HG02943 (cell line): ENCODE measurements at regions not wholly inside any gene's neighbourhood (a gene's known extent, or its start where the extent isn't known, plus 50 kb on each side); places are given as distances from the start of the nearest gene placed in this dataset.

Experiments
- ATAC-seq: cut with Tn5 transposase; IDR thresholded peaks from one replicate; pipeline ENCODE4 v1.9.1; 2021; ENCODE audit warnings: mild to moderate bottlenecking, low read depth, moderate library complexity; ENCODE audit not compliant: unreplicated experiment

- no peak for ATAC-seq
These were observed 587.7 kb upstream of the ADGRL4 start for GRCh38 chr1:79594121-79594698.

GRCh38 chr1:79592707-79593106 is 586.2 kb upstream of the ADGRL4 start:
- ATAC-seq = no peak

- no peak for ATAC-seq
These were observed 582.2 kb upstream of the ADGRL4 start for GRCh38 chr1:79588719-79589118.

- ATAC-seq = no peak
These were observed 580.7 kb upstream of the ADGRL4 start for GRCh38 chr1:79587229-79587628.

- no peak for ATAC-seq
These were observed 579.3 kb upstream of the ADGRL4 start for GRCh38 chr1:79585801-79586200.

GRCh38 chr1:79575424-79575823 is 568.9 kb upstream of the ADGRL4 start:
- no peak for ATAC-seq

- no peak for ATAC-seq
These were observed 561.9 kb upstream of the ADGRL4 start for GRCh38 chr1:79568411-79568810.

- ATAC-seq = no peak
These were observed 555.0 kb upstream of the ADGRL4 start for GRCh38 chr1:79561521-79561978.

GRCh38 chr1:79556189-79556588 is 549.7 kb upstream of the ADGRL4 start:
- ATAC-seq = no peak

- ATAC-seq = no peak
These were observed 548.2 kb upstream of the ADGRL4 start for GRCh38 chr1:79554688-79555087.

- ATAC-seq = no peak
These were observed 544.8 kb upstream of the ADGRL4 start for GRCh38 chr1:79551321-79551720.

- ATAC-seq = no peak
These were observed 543.9 kb upstream of the ADGRL4 start for GRCh38 chr1:79550402-79550801.

- no peak for ATAC-seq
These were observed 542.7 kb upstream of the ADGRL4 start for GRCh38 chr1:79549201-79549600.

- no peak for ATAC-seq
These were observed 541.0 kb upstream of the ADGRL4 start for GRCh38 chr1:79547514-79547913.

- no peak for ATAC-seq
These were observed 536.9 kb upstream of the ADGRL4 start for GRCh38 chr1:79543394-79543793.

GRCh38 chr1:79539001-79539400 is 532.5 kb upstream of the ADGRL4 start:
- no peak for ATAC-seq

GRCh38 chr1:79532555-79532954 is 526.0 kb upstream of the ADGRL4 start:
- ATAC-seq = no peak

GRCh38 chr1:79531790-79532189 is 525.3 kb upstream of the ADGRL4 start:
- ATAC-seq = no peak

GRCh38 chr1:79530476-79530875 is 523.9 kb upstream of the ADGRL4 start:
- no peak for ATAC-seq

- no peak for ATAC-seq
These were observed 523.5 kb upstream of the ADGRL4 start for GRCh38 chr1:79530055-79530454.

- no peak for ATAC-seq
These were observed 517.6 kb upstream of the ADGRL4 start for GRCh38 chr1:79524126-79524525.

- no peak for ATAC-seq
These were observed 512.7 kb upstream of the ADGRL4 start for GRCh38 chr1:79519084-79519760.
